A673 (cell line): ENCODE measurements at regions not wholly inside any gene's neighbourhood (a gene's known extent, or its start where the extent isn't known, plus 50 kb on each side); places are given as distances from the start of the nearest gene placed in this dataset.
A peak's percentile ranks its signal among the peaks of the same experiment; 100 is the strongest.

Experiments
- BruUV-seq: library from RNA; stranded (reverse); fragments of 400-500 nt; replicated peaks from 2 replicates; lab custom pipeline; 2021; lab: Mats Ljungman, UMichigan
- CTCF ChIA-PET: fragments of 300-600 bp; sonication (Branson Sonifier 250); formaldehyde crosslinking; loops from one replicate; lab custom pipeline; 2022; ENCODE audit warnings: antibody characterized with exemption; lab: Charles Lee
- POLR2A ChIA-PET: fragments of 300-600 bp; sonication (Branson Sonifier 250); formaldehyde crosslinking; loops from one replicate; lab custom pipeline; 2022; ENCODE audit warnings: antibody characterized with exemption; ENCODE audit not compliant: low non-redundant PET; lab: Charles Lee
- DNase-seq: peaks from one replicate; pipeline ENCODE4 v3.0.0-alpha.2; 2015; ENCODE audit warnings: low spot score
- H3K27ac ChIP-seq: fragments of 200-600 bp; sonication (generic); 2 replicates; pipeline ENCODE4 v1.5.1; 2016; ENCODE audit warnings: mixed run types, low read depth, mild to moderate bottlenecking, mixed read lengths, antibody characterized with exemption, low read length; ENCODE audit not compliant: poor library complexity, severe bottlenecking
- H3K27me3 ChIP-seq: fragments of 200-600 bp; sonication (generic); replicated peaks from 2 replicates; pipeline ENCODE4 v1.6.1; 2017; ENCODE audit warnings: mixed run types, low read depth, mild to moderate bottlenecking, mixed read lengths, antibody characterized with exemption, low read length; ENCODE audit not compliant: insufficient read depth, poor library complexity
- H3K36me3 ChIP-seq: fragments of 200-600 bp; sonication (generic); 2 replicates; pipeline ENCODE4 v1.6.1; 2016; ENCODE audit warnings: mixed run types, mild to moderate bottlenecking, mixed read lengths, antibody characterized with exemption, low read length; ENCODE audit not compliant: insufficient read depth, poor library complexity, severe bottlenecking
- H3K4me1 ChIP-seq: fragments of 200-600 bp; sonication (generic); 2 replicates; pipeline ENCODE4 v1.6.1; 2017; ENCODE audit warnings: mixed run types, mild to moderate bottlenecking, mixed read lengths, antibody characterized with exemption, low read length; ENCODE audit not compliant: insufficient read depth, poor library complexity, severe bottlenecking
- H3K4me3 ChIP-seq: fragments of 200-600 bp; sonication (generic); 2 replicates; pipeline ENCODE4 v1.5.1; 2016; ENCODE audit warnings: low read depth, mixed run types, mild to moderate bottlenecking, mixed read lengths, low read length; ENCODE audit not compliant: poor library complexity, severe bottlenecking
- H3K9me3 ChIP-seq: fragments of 200-600 bp; sonication (generic); 2 replicates; pipeline ENCODE4 v1.6.1; 2016; ENCODE audit warnings: mixed run types, low read depth, mild to moderate bottlenecking, mixed read lengths, antibody characterized with exemption, low read length; ENCODE audit not compliant: poor library complexity, severe bottlenecking
- EZH2 ChIP-seq: fragments of 200-600 bp; sonication (generic); IDR thresholded peaks from 2 replicates; pipeline ENCODE4 v1.6.1; 2017; ENCODE audit warnings: borderline replicate concordance, low read depth, mild to moderate bottlenecking, mixed read lengths, antibody characterized with exemption, low read length; ENCODE audit not compliant: poor library complexity, severe bottlenecking
- intact Hi-C: fragments of 100-400 bp; cut with micrococcal nuclease; formaldehyde crosslinking; loops from one replicate; pipeline ENCODE4 v1.10.0; 2022; ENCODE audit not compliant: unreplicated experiment
- TF ChIP-seq, protein P1 (sequence below): fragments of 300-800, 200-600 bp; sonication (generic); conservative IDR thresholded peaks from 2 replicates; pipeline ENCODE4 v1.5.1; 2017; ENCODE audit warnings: low read depth, mild to moderate bottlenecking, antibody characterized with exemption, low read length, moderate library complexity, mixed read lengths

DNA sequence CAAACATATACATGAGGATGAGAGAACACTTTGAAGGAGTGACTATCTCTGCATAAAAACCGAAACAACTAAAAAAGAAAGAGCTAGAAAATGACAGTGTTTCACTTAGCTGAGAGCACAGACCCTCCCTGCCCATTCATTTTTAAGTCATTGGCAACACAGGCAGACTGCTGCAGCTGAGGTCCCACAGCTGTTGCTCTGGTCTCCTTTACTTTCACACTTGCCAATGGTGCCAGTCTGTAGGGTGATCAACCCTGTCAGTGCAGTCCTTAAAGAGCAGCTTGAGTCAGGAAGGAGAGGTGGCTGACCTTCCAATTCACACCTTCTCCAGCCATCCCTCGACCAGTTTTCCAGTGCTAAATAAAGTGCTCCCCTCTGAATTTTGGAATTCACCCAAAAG is 508.3 kb upstream of the CCNG1 start:
- no peaks in the 10 kb centered on the region for H3K36me3 ChIP-seq
- no peaks in the 10 kb centered on the region for H3K9me3 ChIP-seq
- no peak for DNase-seq
- no peak overlapping the region for H3K27ac ChIP-seq
- TF ChIP-seq EZH2: no peak
- TF ChIP-seq, protein P1, sequence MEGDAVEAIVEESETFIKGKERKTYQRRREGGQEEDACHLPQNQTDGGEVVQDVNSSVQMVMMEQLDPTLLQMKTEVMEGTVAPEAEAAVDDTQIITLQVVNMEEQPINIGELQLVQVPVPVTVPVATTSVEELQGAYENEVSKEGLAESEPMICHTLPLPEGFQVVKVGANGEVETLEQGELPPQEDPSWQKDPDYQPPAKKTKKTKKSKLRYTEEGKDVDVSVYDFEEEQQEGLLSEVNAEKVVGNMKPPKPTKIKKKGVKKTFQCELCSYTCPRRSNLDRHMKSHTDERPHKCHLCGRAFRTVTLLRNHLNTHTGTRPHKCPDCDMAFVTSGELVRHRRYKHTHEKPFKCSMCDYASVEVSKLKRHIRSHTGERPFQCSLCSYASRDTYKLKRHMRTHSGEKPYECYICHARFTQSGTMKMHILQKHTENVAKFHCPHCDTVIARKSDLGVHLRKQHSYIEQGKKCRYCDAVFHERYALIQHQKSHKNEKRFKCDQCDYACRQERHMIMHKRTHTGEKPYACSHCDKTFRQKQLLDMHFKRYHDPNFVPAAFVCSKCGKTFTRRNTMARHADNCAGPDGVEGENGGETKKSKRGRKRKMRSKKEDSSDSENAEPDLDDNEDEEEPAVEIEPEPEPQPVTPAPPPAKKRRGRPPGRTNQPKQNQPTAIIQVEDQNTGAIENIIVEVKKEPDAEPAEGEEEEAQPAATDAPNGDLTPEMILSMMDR: no peak
- POLR2A ChIA-PET: no interaction called here
- no peaks in the 10 kb centered on the region for H3K4me1 ChIP-seq
- CTCF ChIA-PET: no interaction called here
- BruUV-seq: no TSS peak
- no peak overlapping the region for H3K4me3 ChIP-seq
- intact Hi-C loops: no loop called here
- no peaks in the 10 kb centered on the region for H3K27me3 ChIP-seq

DNA sequence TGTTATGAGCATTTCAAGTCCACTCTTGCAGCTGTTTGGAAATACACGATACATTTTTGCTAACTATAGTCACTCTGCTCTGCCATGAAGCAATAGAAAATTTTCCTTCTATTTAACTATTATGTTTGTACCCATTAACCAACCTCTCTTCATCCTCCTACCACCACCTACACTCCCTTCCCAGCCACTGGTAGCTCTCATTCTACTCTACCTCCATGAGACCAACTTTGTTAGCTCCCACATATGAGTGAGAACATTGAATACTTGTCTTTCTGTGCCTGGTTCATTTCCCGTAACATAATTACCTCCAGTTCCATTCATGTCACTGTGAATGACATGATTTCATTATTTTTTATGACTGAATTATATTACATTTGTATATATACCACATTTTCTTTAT is 505.9 kb upstream of the CCNG1 start:
- Histone ChIP-seq H3K36me3 (no peaks in the 10 kb centered on the region), H3K4me1 (peaks cover 1% of the 10 kb centered on the region)

DNA sequence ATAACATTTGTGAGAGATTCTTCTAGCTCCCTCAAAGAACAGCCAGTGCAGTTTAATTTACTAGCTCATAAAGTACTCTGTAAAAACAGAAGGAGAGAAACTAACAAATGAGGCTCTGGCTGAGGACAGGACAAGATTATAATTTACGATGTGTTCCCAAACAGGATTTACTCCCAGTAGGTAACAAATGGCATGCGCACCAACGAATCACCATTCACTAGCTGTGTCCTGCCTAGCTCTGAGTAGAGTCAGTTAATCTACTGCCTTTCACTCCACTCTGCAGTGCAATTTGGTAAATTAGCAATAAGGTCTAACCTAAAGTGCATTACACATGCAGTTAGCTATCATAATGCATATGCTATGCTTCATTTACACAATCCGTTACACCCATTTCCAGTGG is 497.4 kb upstream of the CCNG1 start:
- Histone ChIP-seq H3K27ac (no peak overlapping the region), H3K4me3 (no peak overlapping the region), H3K9me3 (no peaks in the 10 kb centered on the region), H3K27me3 (no peaks in the 10 kb centered on the region), H3K4me1 (peaks cover 30% of the 10 kb centered on the region), H3K36me3 (no peaks in the 10 kb centered on the region)
- POLR2A ChIA-PET: no interaction called here
- TF ChIP-seq, protein P1: no peak
- no peak for TF ChIP-seq EZH2
- no TSS peak for BruUV-seq
- intact Hi-C loops: no loop called here
- peak; percentile 52 for DNase-seq
- CTCF ChIA-PET: no interaction called here

More for the DNA sequence above, 505.9 kb upstream of the CCNG1 start:
- H3K27me3 ChIP-seq: no peaks in the 10 kb centered on the region
- no peak for DNase-seq
- BruUV-seq: no TSS peak
- no peak overlapping the region for H3K27ac ChIP-seq
- ChIA-PET POLR2A (no interaction called here), CTCF (no interaction called here)
- intact Hi-C loops: no loop called here
- TF ChIP-seq EZH2: no peak
- TF ChIP-seq, protein P1: no peak
- no peak overlapping the region for H3K4me3 ChIP-seq
- no peaks in the 10 kb centered on the region for H3K9me3 ChIP-seq
